ENCODE measurements at regions not wholly inside any gene's neighbourhood (a gene's known extent, or its start where the extent isn't known, plus 50 kb on each side); places are given as distances from the start of the nearest gene placed in this dataset.
A peak's percentile ranks its signal among the peaks of the same experiment; 100 is the strongest.

DNA sequence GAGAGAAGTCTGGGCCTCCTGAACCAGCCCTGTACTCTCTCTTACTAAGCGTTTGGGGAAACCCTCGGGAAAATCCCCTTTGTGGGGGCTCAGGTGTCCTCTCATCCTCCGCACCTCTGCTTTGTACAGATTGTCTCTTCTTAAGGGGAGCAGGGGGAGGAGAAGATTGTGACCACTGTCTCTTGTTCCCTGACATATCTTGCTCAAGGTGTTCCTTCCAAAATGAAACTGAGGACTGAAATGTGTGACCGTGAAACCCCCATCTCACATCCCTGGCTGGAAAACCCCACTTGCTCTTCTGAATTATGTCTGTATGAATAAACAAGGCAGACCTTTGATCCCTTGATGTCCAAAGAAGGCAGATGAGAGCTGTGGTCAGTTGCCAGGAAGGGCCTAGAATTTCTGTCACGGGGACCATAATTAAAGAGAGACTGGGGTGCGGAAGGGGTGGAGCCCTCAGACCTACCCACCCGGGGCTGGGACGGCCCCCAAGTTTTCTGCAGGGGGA lies 369.8 kb downstream of the AACS start (continued):
- no peak for TF ChIP-seq NFYA (IDR thresholded peaks at IDR 0.05; ENCODE audit: borderline replicate concordance, low read depth, low read length)
- no peak for TF ChIP-seq SREBF1 (IDR thresholded peaks at IDR 0.05; ENCODE audit: low read length)
- TF ChIP-seq, protein P1, sequence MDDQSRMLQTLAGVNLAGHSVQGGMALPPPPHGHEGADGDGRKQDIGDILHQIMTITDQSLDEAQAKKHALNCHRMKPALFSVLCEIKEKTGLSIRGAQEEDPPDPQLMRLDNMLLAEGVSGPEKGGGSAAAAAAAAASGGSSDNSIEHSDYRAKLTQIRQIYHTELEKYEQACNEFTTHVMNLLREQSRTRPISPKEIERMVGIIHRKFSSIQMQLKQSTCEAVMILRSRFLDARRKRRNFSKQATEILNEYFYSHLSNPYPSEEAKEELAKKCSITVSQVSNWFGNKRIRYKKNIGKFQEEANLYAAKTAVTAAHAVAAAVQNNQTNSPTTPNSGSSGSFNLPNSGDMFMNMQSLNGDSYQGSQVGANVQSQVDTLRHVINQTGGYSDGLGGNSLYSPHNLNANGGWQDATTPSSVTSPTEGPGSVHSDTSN (IDR thresholded peaks at IDR 0.05; ENCODE audit: insufficient replicate concordance, low read depth, low read length): no peak
- no peak for TF ChIP-seq BRCA1 (IDR thresholded peaks at IDR 0.05; ENCODE audit: low read depth, low read length)
- TF ChIP-seq, protein P2, sequence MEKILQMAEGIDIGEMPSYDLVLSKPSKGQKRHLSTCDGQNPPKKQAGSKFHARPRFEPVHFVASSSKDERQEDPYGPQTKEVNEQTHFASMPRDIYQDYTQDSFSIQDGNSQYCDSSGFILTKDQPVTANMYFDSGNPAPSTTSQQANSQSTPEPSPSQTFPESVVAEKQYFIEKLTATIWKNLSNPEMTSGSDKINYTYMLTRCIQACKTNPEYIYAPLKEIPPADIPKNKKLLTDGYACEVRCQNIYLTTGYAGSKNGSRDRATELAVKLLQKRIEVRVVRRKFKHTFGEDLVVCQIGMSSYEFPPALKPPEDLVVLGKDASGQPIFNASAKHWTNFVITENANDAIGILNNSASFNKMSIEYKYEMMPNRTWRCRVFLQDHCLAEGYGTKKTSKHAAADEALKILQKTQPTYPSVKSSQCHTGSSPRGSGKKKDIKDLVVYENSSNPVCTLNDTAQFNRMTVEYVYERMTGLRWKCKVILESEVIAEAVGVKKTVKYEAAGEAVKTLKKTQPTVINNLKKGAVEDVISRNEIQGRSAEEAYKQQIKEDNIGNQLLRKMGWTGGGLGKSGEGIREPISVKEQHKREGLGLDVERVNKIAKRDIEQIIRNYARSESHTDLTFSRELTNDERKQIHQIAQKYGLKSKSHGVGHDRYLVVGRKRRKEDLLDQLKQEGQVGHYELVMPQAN (conservative IDR thresholded peaks at IDR 0.05): no peak
- TF ChIP-seq, protein P3, sequence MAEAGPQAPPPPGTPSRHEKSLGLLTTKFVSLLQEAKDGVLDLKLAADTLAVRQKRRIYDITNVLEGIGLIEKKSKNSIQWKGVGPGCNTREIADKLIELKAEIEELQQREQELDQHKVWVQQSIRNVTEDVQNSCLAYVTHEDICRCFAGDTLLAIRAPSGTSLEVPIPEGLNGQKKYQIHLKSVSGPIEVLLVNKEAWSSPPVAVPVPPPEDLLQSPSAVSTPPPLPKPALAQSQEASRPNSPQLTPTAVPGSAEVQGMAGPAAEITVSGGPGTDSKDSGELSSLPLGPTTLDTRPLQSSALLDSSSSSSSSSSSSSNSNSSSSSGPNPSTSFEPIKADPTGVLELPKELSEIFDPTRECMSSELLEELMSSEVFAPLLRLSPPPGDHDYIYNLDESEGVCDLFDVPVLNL (IDR thresholded peaks at IDR 0.05; ENCODE audit: low read depth, low read length): no peak
- TF ChIP-seq ZNF217 (IDR thresholded peaks at IDR 0.05): no peak
- TF ChIP-seq EED (IDR thresholded peaks at IDR 0.05; ENCODE audit: low read depth): peak; percentile 84
- TF ChIP-seq SMARCA5 (IDR thresholded peaks at IDR 0.05): no peak
- TF ChIP-seq, protein P4, sequence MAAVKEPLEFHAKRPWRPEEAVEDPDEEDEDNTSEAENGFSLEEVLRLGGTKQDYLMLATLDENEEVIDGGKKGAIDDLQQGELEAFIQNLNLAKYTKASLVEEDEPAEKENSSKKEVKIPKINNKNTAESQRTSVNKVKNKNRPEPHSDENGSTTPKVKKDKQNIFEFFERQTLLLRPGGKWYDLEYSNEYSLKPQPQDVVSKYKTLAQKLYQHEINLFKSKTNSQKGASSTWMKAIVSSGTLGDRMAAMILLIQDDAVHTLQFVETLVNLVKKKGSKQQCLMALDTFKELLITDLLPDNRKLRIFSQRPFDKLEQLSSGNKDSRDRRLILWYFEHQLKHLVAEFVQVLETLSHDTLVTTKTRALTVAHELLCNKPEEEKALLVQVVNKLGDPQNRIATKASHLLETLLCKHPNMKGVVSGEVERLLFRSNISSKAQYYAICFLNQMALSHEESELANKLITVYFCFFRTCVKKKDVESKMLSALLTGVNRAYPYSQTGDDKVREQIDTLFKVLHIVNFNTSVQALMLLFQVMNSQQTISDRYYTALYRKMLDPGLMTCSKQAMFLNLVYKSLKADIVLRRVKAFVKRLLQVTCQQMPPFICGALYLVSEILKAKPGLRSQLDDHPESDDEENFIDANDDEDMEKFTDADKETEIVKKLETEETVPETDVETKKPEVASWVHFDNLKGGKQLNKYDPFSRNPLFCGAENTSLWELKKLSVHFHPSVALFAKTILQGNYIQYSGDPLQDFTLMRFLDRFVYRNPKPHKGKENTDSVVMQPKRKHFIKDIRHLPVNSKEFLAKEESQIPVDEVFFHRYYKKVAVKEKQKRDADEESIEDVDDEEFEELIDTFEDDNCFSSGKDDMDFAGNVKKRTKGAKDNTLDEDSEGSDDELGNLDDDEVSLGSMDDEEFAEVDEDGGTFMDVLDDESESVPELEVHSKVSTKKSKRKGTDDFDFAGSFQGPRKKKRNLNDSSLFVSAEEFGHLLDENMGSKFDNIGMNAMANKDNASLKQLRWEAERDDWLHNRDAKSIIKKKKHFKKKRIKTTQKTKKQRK (IDR thresholded peaks at IDR 0.05; ENCODE audit: low read depth, low read length): no peak
- TF ChIP-seq NR2C1 (IDR thresholded peaks at IDR 0.05): no peak
- no peak for TF ChIP-seq YBX1 (IDR thresholded peaks at IDR 0.05)
- TF ChIP-seq JUND (IDR thresholded peaks at IDR 0.05; ENCODE audit: low read depth, low read length): no peak
- no peak for TF ChIP-seq RB1 (IDR thresholded peaks at IDR 0.05; ENCODE audit: borderline replicate concordance)
- TF ChIP-seq, protein P5, sequence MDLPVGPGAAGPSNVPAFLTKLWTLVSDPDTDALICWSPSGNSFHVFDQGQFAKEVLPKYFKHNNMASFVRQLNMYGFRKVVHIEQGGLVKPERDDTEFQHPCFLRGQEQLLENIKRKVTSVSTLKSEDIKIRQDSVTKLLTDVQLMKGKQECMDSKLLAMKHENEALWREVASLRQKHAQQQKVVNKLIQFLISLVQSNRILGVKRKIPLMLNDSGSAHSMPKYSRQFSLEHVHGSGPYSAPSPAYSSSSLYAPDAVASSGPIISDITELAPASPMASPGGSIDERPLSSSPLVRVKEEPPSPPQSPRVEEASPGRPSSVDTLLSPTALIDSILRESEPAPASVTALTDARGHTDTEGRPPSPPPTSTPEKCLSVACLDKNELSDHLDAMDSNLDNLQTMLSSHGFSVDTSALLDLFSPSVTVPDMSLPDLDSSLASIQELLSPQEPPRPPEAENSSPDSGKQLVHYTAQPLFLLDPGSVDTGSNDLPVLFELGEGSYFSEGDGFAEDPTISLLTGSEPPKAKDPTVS (IDR thresholded peaks at IDR 0.05; ENCODE audit: low read depth, low read length): no peak
- peak; percentile 46; the same call in 1 of the 2 replicates for TF ChIP-seq CREM (IDR thresholded peaks at IDR 0.05; ENCODE audit: low read depth)
- no peak for TF ChIP-seq ZZZ3 (IDR thresholded peaks at IDR 0.05; ENCODE audit: control insufficient read depth, insufficient read length, low read depth)
- TF ChIP-seq SRF (IDR thresholded peaks at IDR 0.05; ENCODE audit: low read depth in 2 of 2, low read length in 2 of 2): no peak
- TF ChIP-seq TBL1XR1 (IDR thresholded peaks at IDR 0.05; ENCODE audit: low read depth, low read length): no peak
- TF ChIP-seq KAT2A (conservative IDR thresholded peaks at IDR 0.05; ENCODE audit: control insufficient read depth, low read depth, low read length): no peak
- 0 out of 2 replicates have a peak, but pooled peaks have one; percentile 29 for TF ChIP-seq BACH1 (IDR thresholded peaks at IDR 0.05; ENCODE audit: borderline replicate concordance)
- peak; percentile 73 to 90; a peak in 3 of 4 replicates for TF ChIP-seq EP300 (IDR thresholded peaks at IDR 0.05; ENCODE audit: borderline replicate concordance in 1 of 2, control insufficient read depth in 1 of 2, low read depth in 2 of 2, low read length in 2 of 2)
- TF ChIP-seq TCF3 (IDR thresholded peaks at IDR 0.05; ENCODE audit: borderline replicate concordance, insufficient read depth, low read depth, low read length): peak; percentile 15; the same call in 1 of the 2 replicates
